Activated CD4-positive, alpha-beta memory T cell treated with anti-CD3 and anti-CD28 coated beads for 36 hours (primary cell): ENCODE measurements at regions not wholly inside any gene's neighbourhood (a gene's known extent, or its start where the extent isn't known, plus 50 kb on each side); places are given as distances from the start of the nearest gene placed in this dataset.
"Not testable (repeated sequence)": the region's sequence is repeated elsewhere in the genome, so short reads cannot be mapped to it uniquely, and the experiment has no call there.

Experiments
- CTCF ChIA-PET: fragments of 350-600 bp; sonication (Branson Sonifier 250); formaldehyde crosslinking; loops from one replicate; lab custom pipeline; 2021; ENCODE audit warnings: antibody characterized with exemption, inconsistent platforms; lab: Charles Lee
- POLR2A ChIA-PET: fragments of 350-600 bp; sonication (Branson Sonifier 250); formaldehyde crosslinking; loops from one replicate; lab custom pipeline; 2021; ENCODE audit warnings: antibody characterized with exemption; lab: Charles Lee
- DNase-seq: peaks from one replicate; pipeline ENCODE4 v3.0.0-alpha.2; 2020
- H3K27ac Mint-ChIP-seq: one replicate; pipeline ENCODE4 v1.8.0; 2021; ENCODE audit warnings: mixed read lengths
- H3K27me3 Mint-ChIP-seq: one replicate; pipeline ENCODE4 v1.8.0; 2021; ENCODE audit warnings: mixed read lengths
- H3K36me3 Mint-ChIP-seq: one replicate; pipeline ENCODE4 v1.8.0; 2021; ENCODE audit warnings: mixed read lengths
- H3K4me1 Mint-ChIP-seq: one replicate; pipeline ENCODE4 v1.8.0; 2021; ENCODE audit warnings: low read depth, mixed read lengths
- H3K4me3 Mint-ChIP-seq: one replicate; pipeline ENCODE4 v1.8.0; 2021; ENCODE audit warnings: mild to moderate bottlenecking, mixed read lengths
- H3K9me3 Mint-ChIP-seq: one replicate; pipeline ENCODE4 v1.8.0; 2021; ENCODE audit warnings: mixed read lengths
- intact Hi-C: fragments of 100-400 bp; cut with micrococcal nuclease; formaldehyde crosslinking; loops from one replicate; pipeline ENCODE4 v1.15.1; 2023

DNA sequence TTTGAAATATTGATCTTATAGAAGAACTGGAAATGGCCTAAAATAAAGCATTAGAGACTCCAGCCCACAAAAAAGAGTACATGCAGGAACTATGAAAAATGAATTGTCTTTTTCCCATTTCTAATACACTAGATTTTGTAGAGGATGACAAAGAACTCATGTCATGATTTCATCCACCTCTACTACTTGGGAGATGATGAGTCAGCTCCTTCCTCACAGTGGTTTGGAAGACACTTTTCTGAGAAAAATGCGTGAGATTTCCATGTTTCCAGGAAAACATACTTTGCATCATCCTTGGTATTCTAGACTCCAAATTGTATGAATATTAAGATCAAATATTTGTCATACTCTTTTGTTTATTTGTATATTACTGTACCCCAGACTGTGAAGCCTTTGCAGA, 500.5 kb downstream of the FAM181B start:
- no peaks in the 10 kb centered on the region for H3K27me3 Mint-ChIP-seq
- H3K4me3 Mint-ChIP-seq, result no peak overlapping the region
- intact Hi-C loops, result loop anchor here (10.0 kb wide), 1 partner anchor 448 kb away; no protein-coding TSS in a partner anchor
- ChIA-PET CTCF (no interaction called here), POLR2A (no interaction called here)
- no peaks in the 10 kb centered on the region for H3K9me3 Mint-ChIP-seq
- no peaks in the 10 kb centered on the region for H3K4me1 Mint-ChIP-seq
- no peak for DNase-seq
- no peak overlapping the region for H3K27ac Mint-ChIP-seq
- H3K36me3 Mint-ChIP-seq, result no peaks in the 10 kb centered on the region

DNA sequence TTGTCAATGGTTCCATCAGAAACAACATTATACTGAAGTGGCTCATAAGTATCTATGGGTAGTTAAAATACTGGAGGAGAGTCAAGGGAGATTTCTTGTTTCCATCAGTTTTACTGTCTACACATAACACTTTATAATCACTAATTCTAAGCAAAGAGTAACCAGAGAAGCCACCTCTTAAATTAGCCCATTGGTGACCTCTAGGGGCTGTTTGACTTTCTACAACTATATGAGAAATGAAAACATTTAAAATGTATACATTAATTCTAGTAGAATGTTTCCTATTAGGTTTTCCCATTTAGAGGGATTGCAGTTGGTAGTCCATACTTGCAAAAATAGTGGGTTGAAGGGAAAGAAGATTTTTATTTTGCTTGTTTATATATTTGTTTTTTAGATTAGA, 504.3 kb downstream of the FAM181B start:
- POLR2A ChIA-PET, result no interaction called here
- CTCF ChIA-PET, result interaction anchor here (0.6 to 5.0 kb wide), 3 partner anchors 451 to 584 kb away, joined by 3 to 44 read pairs (median 3); no protein-coding TSS in a partner anchor
- no peak overlapping the region for H3K4me3 Mint-ChIP-seq

DNA sequence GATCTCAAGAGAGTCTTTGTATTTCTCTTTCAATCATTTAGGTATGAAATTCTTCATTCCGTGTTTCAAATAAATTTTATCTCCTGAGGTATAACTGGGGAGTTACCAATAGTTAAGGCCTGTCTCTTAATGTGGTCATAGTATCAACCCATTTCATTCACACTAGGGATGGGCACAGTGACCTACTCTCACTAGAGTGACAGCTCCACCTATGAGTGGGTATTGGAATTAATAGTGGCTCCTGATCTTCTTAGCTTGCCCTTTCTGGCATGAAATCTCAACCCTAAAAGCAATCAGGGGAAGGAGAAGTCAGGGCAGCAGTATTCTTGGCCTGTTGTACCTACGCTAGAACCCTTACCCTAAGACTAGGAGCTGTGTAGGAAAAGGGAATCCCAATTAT, 507.7 kb downstream of the FAM181B start:
- Mint-ChIP-seq H3K4me1 (no peaks in the 10 kb centered on the region), H3K27me3 (no peaks in the 10 kb centered on the region), H3K9me3 (no peaks in the 10 kb centered on the region), H3K4me3 (no peak overlapping the region), H3K36me3 (no peaks in the 10 kb centered on the region), H3K27ac (no peak overlapping the region)
- intact Hi-C loops, result no loop called here
- POLR2A ChIA-PET, result no interaction called here
- CTCF ChIA-PET, result interaction anchor here (0.9 to 5.0 kb wide), 2 partner anchors 567 to 580 kb away, joined by 3 to 44 read pairs; no protein-coding TSS in a partner anchor
- DNase-seq, result no peak

More for the DNA sequence above, 504.3 kb downstream of the FAM181B start:
- no peaks in the 10 kb centered on the region for H3K9me3 Mint-ChIP-seq
- H3K27ac Mint-ChIP-seq, result no peak overlapping the region
- no peak for DNase-seq
- H3K4me1 Mint-ChIP-seq, result no peaks in the 10 kb centered on the region
- intact Hi-C loops, result loop anchor here (1.0 kb wide), 1 partner anchor 585 kb away; no protein-coding TSS in a partner anchor
- H3K36me3 Mint-ChIP-seq, result no peaks in the 10 kb centered on the region
- H3K27me3 Mint-ChIP-seq, result no peaks in the 10 kb centered on the region

DNA sequence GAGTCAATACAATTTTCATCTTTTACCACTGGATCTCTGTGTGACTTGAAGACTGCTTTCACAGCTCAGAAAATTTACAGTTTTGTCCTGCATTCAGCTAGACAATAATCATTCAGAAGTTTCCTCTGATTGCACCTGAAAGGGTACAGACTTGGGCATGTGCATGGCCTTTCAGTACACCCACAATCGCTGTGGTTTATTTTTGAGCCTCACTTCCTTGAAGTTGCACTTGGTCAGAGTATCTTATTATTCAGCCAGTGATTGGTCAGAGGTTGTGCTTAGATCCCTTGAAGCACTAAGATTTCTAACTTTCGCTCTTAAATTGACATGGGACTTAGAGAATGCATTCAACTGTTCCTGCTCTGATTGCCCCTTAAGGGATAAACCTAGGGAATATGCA, 508.2 kb downstream of the FAM181B start:
- POLR2A ChIA-PET, result no interaction called here

DNA sequence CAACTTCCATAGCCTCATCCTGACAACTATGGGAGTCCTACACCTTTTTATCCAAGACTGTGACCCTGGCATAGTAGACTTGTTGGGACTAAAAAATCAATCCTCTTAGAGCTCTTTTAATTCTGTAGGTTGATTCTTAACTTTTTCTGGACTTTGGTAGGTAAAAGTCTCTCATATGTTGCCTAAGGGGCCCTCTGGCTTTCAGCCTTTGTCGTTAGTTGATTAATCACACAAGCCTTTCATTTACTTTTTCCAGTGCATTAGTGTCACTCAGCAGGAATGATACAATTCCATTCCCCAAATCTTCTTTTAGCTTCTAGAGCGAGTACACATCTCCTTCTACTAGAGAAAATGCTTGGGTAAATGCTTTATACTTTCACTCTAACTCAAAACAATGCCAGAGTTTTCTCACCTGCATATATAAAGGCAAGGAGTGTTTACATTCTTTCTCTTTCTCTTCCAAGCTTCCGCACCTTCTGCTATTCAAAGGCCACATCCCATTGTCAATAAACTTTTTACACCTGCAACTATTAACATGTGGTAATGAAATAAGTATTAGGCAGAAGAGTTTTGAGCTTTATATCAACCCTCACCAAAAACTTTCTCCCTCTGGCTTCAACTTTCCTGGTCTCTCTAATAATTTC, 516.6 kb downstream of the FAM181B start:
- intact Hi-C loops, result no loop called here
- Mint-ChIP-seq H3K4me1 (no peaks in the 10 kb centered on the region), H3K9me3 (no peaks in the 10 kb centered on the region), H3K27ac (no peak overlapping the region), H3K4me3 (no peak overlapping the region), H3K27me3 (no peaks in the 10 kb centered on the region), H3K36me3 (no peaks in the 10 kb centered on the region)
- CTCF ChIA-PET, result no interaction called here
- no peak for DNase-seq
- POLR2A ChIA-PET, result no interaction called here

More for the DNA sequence above, 508.2 kb downstream of the FAM181B start:
- CTCF ChIA-PET, result no interaction called here
- H3K36me3 Mint-ChIP-seq, result no peaks in the 10 kb centered on the region
- H3K27ac Mint-ChIP-seq, result no peak overlapping the region
- H3K4me1 Mint-ChIP-seq, result no peaks in the 10 kb centered on the region
- no peak for DNase-seq
- intact Hi-C loops, result no loop called here
- no peaks in the 10 kb centered on the region for H3K9me3 Mint-ChIP-seq
- H3K4me3 Mint-ChIP-seq, result no peak overlapping the region
- H3K27me3 Mint-ChIP-seq, result no peaks in the 10 kb centered on the region

DNA sequence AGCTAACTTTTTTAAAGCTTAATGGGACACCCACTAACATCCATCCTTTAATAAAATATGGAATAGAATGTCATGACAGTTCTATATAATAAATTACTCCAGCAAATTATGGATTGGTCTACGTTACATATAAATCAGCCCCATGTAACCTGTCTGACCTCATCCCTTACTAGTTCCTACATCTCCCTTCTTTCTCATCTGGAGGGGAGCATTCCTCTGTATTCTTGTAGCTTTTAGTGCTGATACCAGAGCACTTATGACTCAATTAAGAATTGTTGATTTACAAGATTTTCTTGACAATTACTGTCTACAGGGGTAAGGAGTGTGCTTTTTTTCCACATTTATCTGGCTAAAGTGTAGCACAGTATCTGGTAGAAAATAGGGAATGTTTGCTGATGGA, 523.7 kb downstream of the FAM181B start:
- CTCF ChIA-PET, result no interaction called here
- Mint-ChIP-seq H3K27ac (no peak overlapping the region), H3K4me1 (no peaks in the 10 kb centered on the region), H3K27me3 (no peaks in the 10 kb centered on the region), H3K36me3 (no peaks in the 10 kb centered on the region), H3K9me3 (no peaks in the 10 kb centered on the region), H3K4me3 (no peak overlapping the region)
- DNase-seq, result no peak
- intact Hi-C loops, result no loop called here
- POLR2A ChIA-PET, result no interaction called here

DNA sequence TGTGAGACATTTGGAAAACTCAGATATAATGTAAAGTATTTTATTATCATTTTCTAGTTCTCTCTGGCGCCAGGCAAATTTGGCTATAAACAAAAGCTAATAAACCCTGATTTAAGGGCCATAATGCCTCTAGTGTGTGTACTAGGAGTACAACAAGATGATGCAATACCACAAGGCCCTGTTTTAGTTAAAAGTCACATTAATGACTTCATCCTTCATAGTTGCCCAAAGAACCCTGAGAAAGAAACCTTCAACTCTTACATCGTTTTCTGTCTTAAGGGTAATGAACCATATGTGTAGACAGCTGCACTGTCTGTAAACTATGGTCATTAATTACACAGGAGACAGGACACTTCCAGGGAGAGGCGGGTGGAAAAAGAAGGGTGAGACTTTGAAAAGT, 538.4 kb downstream of the FAM181B start:
- no peaks in the 10 kb centered on the region for H3K9me3 Mint-ChIP-seq
- DNase-seq, result no peak
- no peaks in the 10 kb centered on the region for H3K4me1 Mint-ChIP-seq
- CTCF ChIA-PET, result no interaction called here
- H3K4me3 Mint-ChIP-seq, result no peak overlapping the region
- intact Hi-C loops, result no loop called here
- H3K36me3 Mint-ChIP-seq, result no peaks in the 10 kb centered on the region
- POLR2A ChIA-PET, result no interaction called here
- H3K27ac Mint-ChIP-seq, result no peak overlapping the region
- no peaks in the 10 kb centered on the region for H3K27me3 Mint-ChIP-seq

DNA sequence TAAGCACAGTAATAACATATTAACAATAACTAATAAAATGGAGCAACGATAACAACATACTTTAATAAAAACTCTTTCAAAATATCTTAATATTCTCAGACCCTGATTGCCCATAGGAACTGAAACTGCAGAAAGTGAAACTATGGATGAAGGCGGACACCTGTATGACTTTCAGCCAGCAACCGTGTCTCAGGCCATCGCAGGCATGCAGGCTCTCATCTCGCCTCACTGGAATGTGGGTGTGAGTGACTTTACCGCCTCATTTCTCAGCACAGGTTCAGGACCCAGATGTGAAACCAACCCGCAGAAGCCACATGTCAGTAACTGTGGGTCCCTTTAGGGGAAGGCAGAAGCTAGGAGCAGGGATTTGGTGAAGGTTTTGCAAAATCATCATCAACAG, 539.1 kb downstream of the FAM181B start:
- Mint-ChIP-seq H3K9me3 (no peaks in the 10 kb centered on the region), H3K27ac (no peak overlapping the region), H3K36me3 (no peaks in the 10 kb centered on the region), H3K4me1 (no peaks in the 10 kb centered on the region), H3K4me3 (no peak overlapping the region), H3K27me3 (no peaks in the 10 kb centered on the region)
- intact Hi-C loops, result no loop called here
- ChIA-PET CTCF (no interaction called here), POLR2A (no interaction called here)
- no peak for DNase-seq

DNA sequence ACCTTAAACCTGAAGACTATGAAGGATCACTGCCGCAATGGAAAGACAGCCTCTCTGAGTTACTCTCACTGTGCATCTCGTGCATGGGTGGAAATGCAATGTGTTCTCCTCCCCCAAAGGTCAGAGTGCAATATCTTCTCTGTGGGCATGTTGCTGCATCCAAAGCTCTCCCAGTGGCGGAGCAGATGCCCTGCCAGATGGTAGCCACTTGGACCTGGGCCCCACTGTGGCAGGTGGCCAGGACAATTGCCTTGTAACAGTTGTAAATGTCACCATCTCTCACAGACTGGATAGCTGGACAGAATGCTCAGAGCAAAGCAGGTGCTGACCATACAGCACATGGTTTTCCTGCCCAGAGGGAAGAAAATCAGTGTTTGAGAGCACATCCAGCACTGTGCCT, 542.0 kb downstream of the FAM181B start:
- H3K4me1 Mint-ChIP-seq, result no peaks in the 10 kb centered on the region
- intact Hi-C loops, result no loop called here
- H3K9me3 Mint-ChIP-seq, result no peaks in the 10 kb centered on the region
- no peak overlapping the region for H3K4me3 Mint-ChIP-seq
- H3K27me3 Mint-ChIP-seq, result no peaks in the 10 kb centered on the region
- no peak for DNase-seq
- H3K27ac Mint-ChIP-seq, result no peak overlapping the region
- ChIA-PET POLR2A (no interaction called here), CTCF (no interaction called here)
- no peaks in the 10 kb centered on the region for H3K36me3 Mint-ChIP-seq

DNA sequence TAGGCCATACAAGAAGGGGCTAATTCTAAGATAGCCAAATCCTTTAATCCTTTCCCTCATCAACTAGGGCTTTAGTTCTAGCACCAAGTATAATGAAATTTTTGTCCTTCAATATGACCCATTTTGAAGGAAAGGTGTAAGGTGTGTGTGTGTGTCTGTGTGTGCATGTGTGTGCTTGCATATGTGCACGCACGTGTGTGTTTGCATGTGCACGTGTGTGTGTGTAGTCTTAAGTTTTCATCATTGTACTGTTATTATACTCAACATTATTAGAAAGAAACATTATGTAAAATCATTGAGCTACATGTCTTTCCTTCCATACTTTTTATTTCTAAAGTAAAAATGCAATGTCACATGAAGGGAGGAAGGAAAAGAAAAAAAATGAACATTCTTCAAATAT, 547.7 kb downstream of the FAM181B start:
- Mint-ChIP-seq H3K27ac (no peak overlapping the region), H3K27me3 (no peaks in the 10 kb centered on the region), H3K4me3 (no peak overlapping the region), H3K4me1 (no peaks in the 10 kb centered on the region), H3K36me3 (no peaks in the 10 kb centered on the region), H3K9me3 (no peaks in the 10 kb centered on the region)
- ChIA-PET POLR2A (no interaction called here), CTCF (no interaction called here)
- DNase-seq, result no peak
- intact Hi-C loops, result no loop called here

DNA sequence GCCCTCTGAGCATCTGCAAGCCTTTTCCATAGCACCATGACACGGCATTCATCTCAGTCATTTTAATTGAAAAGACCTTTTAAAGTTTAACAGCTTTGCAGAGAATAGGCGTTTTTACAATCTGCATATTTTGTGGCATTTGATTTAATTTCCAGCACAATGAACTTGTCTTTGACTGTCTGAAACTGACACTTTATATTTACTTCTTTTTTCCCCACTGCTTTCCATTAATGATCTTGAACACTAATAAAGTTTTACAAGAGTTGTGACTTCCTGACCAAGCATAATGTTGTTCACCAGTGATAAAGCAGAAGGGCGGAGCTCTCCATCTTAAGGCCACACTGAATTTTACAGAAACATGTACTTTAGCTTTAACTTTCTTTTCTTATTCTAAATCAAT, 548.7 kb downstream of the FAM181B start:
- intact Hi-C loops, result no loop called here
- Mint-ChIP-seq H3K9me3 (no peaks in the 10 kb centered on the region), H3K4me3 (no peak overlapping the region), H3K36me3 (no peaks in the 10 kb centered on the region), H3K27ac (no peak overlapping the region), H3K27me3 (no peaks in the 10 kb centered on the region), H3K4me1 (no peaks in the 10 kb centered on the region)
- ChIA-PET POLR2A (no interaction called here), CTCF (no interaction called here)
- DNase-seq, result no peak

DNA sequence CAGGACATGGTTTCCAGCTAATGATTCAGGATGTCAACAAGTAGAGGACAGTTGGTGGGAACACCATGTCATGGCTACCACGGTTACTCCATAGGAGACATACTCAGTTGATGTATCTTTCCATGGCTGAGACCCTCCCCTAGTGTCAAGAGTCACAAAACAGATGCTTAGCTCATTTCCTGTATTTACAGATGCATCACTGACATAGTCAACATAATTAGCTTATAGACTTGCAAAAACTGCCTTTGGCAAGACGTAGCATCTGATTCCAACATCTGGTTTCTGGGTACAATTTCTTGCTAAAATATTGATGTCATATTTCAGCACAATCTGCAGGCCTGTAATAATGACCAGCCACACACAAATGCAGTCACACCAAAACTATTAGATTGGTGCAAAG, 550.3 kb downstream of the FAM181B start:
- no peaks in the 10 kb centered on the region for H3K27me3 Mint-ChIP-seq
- no peak overlapping the region for H3K27ac Mint-ChIP-seq
- no peaks in the 10 kb centered on the region for H3K36me3 Mint-ChIP-seq
- H3K4me3 Mint-ChIP-seq, result no peak overlapping the region
- ChIA-PET CTCF (no interaction called here), POLR2A (no interaction called here)
- no peak for DNase-seq
- intact Hi-C loops, result no loop called here
- H3K9me3 Mint-ChIP-seq, result no peaks in the 10 kb centered on the region
- H3K4me1 Mint-ChIP-seq, result no peaks in the 10 kb centered on the region

DNA sequence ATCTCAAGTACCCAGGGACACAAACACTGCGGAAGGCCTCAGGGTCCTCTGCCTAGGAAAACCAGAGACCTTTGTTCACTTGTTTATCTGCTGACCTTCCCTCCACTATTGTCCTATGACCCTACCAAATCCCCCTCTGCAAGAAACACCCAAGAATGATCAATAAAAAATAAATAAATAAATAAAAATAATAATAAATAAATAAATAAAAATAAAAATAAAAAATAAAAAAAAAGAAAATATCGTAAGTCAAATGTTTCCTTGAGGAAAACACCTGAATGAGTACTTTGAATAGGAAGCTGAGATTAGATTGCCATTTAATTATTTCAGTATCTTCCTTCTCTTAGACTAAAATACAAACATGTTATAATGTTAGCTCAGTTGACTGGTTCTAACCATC, 551.0 kb downstream of the FAM181B start:
- H3K27me3 Mint-ChIP-seq, result not testable (repeated sequence)

More for the DNA sequence above, 551.0 kb downstream of the FAM181B start:
- H3K9me3 Mint-ChIP-seq, H3K36me3 Mint-ChIP-seq, DNase-seq, H3K27ac Mint-ChIP-seq, H3K4me3 Mint-ChIP-seq, CTCF ChIA-PET, intact Hi-C loops, POLR2A ChIA-PET, H3K4me1 Mint-ChIP-seq: not testable (repeated sequence)
